A549 (cell line): ENCODE measurements at regions not wholly inside any gene's neighbourhood (a gene's known extent, or its start where the extent isn't known, plus 50 kb on each side); places are given as distances from the start of the nearest gene placed in this dataset.
A peak's percentile ranks its signal among the peaks of the same experiment; 100 is the strongest.

ENCODE experiments used
- ATAC-seq, 2 experiments: fragments of 200-7000 bp in 1 of 2; fragments of >200 bp in 1 of 2; cut with Nextera tagmentation in 1 of 2; cut with Tn5 transposase in 1 of 2; 3 replicates each; pipeline versions ENCODE4 v1.8.0 to v1.9.1; 2018 to 2020; ENCODE audit warnings: mild to moderate bottlenecking in 1 of 2, moderate library complexity in 1 of 2
- CTCF ChIA-PET: fragments of 300-600 bp; sonication (Branson Sonifier 250); formaldehyde crosslinking; extraction: SDS; loops from one replicate; lab custom pipeline; 2021; ENCODE audit warnings: antibody characterized with exemption, inconsistent platforms; lab: Yijun Ruan, JAX
- POLR2A ChIA-PET: fragments of 350-600 bp; formaldehyde crosslinking; extraction: SDS; loops from one replicate; lab custom pipeline; 2021; ENCODE audit warnings: antibody characterized with exemption, inconsistent platforms; lab: Yijun Ruan, JAX
- DNase-seq, 2 experiments: peaks; one replicate each; pipeline versions ENCODE4 v3.0.0 to v3.0.0-alpha.2; 2011 to 2016; ENCODE audit warnings: low read depth in 1 of 2, low spot score in 1 of 2
- FAIRE-seq: peaks from 2 replicates; lab custom pipeline; 2011; peaks lifted over from hg19 to GRCh38; lab: Jason Lieb, UNC
- H3K27ac ChIP-seq, 2 experiments: fragments of >200 bp; sonication (Bioruptor Twin); formaldehyde crosslinking; 3 replicates each; pipeline ENCODE4 v1.5.1; 2016 to 2017
- H3K4me1 ChIP-seq: fragments of >200 bp; sonication (Bioruptor Twin); formaldehyde crosslinking; 3 replicates; pipeline ENCODE4 v1.6.1; 2016
- H3K4me2 ChIP-seq: fragments of >200 bp; sonication (Bioruptor Twin); formaldehyde crosslinking; 3 replicates; pipeline ENCODE4 v1.6.1; 2016
- H3K4me3 ChIP-seq: fragments of >200 bp; sonication (Bioruptor Twin); formaldehyde crosslinking; 3 replicates; pipeline ENCODE4 v1.5.1; 2016
- H3K9me3 ChIP-seq: fragments of >200 bp; sonication (Bioruptor Twin); formaldehyde crosslinking; 3 replicates; pipeline ENCODE4 v1.6.1; 2016
- ATOH8 ChIP-seq: fragments of 250-450 bp; sonication (Bioruptor Pico); IDR thresholded peaks from 2 replicates; pipeline ENCODE4 v1.5.0; 2020; ENCODE audit warnings: low read depth, mild to moderate bottlenecking, moderate library complexity
- BHLHE40 ChIP-seq: IDR thresholded peaks from 2 replicates; pipeline ENCODE4 v1.6.1; 2012; ENCODE audit warnings: low read depth, low read length, inconsistent platforms
- CBX8 ChIP-seq: fragments of 200-600 bp; sonication (generic); IDR thresholded peaks from 2 replicates; pipeline ENCODE4 v1.6.1; 2016
- CEBPB ChIP-seq, 2 experiments: fragments of >200 bp in 1 of 2; sonication (Bioruptor Twin) in 1 of 2; formaldehyde crosslinking in 1 of 2; IDR thresholded peaks; 2 replicates each; pipeline ENCODE4 v1.6.1; 2012 to 2016
- CHD2 ChIP-seq: fragments of 150-350 bp; IDR thresholded peaks from 2 replicates; pipeline ENCODE4 v1.6.1; 2014; ENCODE audit warnings: low read length; ENCODE audit not compliant: partially characterized antibody
- EHMT2 ChIP-seq: fragments of 200-600 bp; sonication (generic); IDR thresholded peaks from 2 replicates; pipeline ENCODE4 v1.6.1; 2016; ENCODE audit warnings: antibody characterized with exemption, low read depth, mild to moderate bottlenecking, moderate library complexity
- FOSL2 ChIP-seq, 2 experiments: fragments of 450-650 bp in 1 of 2; fragments of >200 bp in 1 of 2; sonication (Bioruptor Twin) in 1 of 2; formaldehyde crosslinking; IDR thresholded peaks; 2 replicates each; pipeline versions ENCODE4 v1.5.0 to v1.6.1; 2016 to 2020; ENCODE audit warnings: mild to moderate bottlenecking in 1 of 2, moderate library complexity in 1 of 2
- HEYL ChIP-seq: fragments of 250-450 bp; sonication (Bioruptor Pico); IDR thresholded peaks from 2 replicates; pipeline ENCODE4 v1.8.0; 2021; ENCODE audit warnings: mild to moderate bottlenecking, moderate library complexity
- HOXA7 ChIP-seq: fragments of 250-450 bp; sonication (Bioruptor Pico); IDR thresholded peaks from 2 replicates; pipeline ENCODE4 v1.5.0; 2020; ENCODE audit warnings: mild to moderate bottlenecking, moderate library complexity
- MAFK ChIP-seq: fragments of 450-650 bp; IDR thresholded peaks from 2 replicates; pipeline ENCODE4 v1.6.1; 2014; ENCODE audit not compliant: partially characterized antibody
- MYC ChIP-seq: IDR thresholded peaks from 2 replicates; pipeline ENCODE4 v1.6.1; 2012; ENCODE audit warnings: mild to moderate bottlenecking, inconsistent platforms, low read length, improper control_type of control experiment, borderline replicate concordance
- POLR2A ChIP-seq: IDR thresholded peaks from 2 replicates; pipeline ENCODE4 v1.6.1; 2012; ENCODE audit warnings: mild to moderate bottlenecking, low read length
- POLR2AphosphoS2 ChIP-seq: conservative IDR thresholded peaks from 2 replicates; pipeline ENCODE4 v1.6.1; 2012; ENCODE audit warnings: low read length, improper control_type of control experiment, inconsistent platforms
- RCOR1 ChIP-seq: fragments of 150-350 bp; IDR thresholded peaks from 2 replicates; pipeline ENCODE4 v1.6.1; 2014; ENCODE audit warnings: antibody characterized with exemption, low read length, low read depth
- RFX5 ChIP-seq: fragments of 450-650 bp; IDR thresholded peaks from 2 replicates; pipeline ENCODE4 v1.7.1; 2014; ENCODE audit warnings: antibody characterized with exemption, mild to moderate bottlenecking, moderate library complexity
- TP53 ChIP-seq: fragments of 250-450 bp; sonication (Bioruptor Pico); IDR thresholded peaks from 2 replicates; pipeline ENCODE4 v1.5.0; 2021; ENCODE audit warnings: mild to moderate bottlenecking, moderate library complexity
- ZFP36 ChIP-seq: fragments of 450-650 bp; IDR thresholded peaks from 2 replicates; pipeline ENCODE4 v1.6.1; 2014; ENCODE audit warnings: borderline replicate concordance; ENCODE audit not compliant: partially characterized antibody
- WGBS: methylation state at CpG from one replicate; pipeline ENCODE4 v1.1.6; 2017; ENCODE audit errors: missing lambda C conversion rate; 5-methylcytosine and 5-hydroxymethylcytosine counted together
- TF ChIP-seq, protein P1 (sequence below): fragments of 150-350 bp; IDR thresholded peaks from 2 replicates; pipeline ENCODE4 v1.6.1; 2014; ENCODE audit warnings: low read depth, mild to moderate bottlenecking, low read length

DNA sequence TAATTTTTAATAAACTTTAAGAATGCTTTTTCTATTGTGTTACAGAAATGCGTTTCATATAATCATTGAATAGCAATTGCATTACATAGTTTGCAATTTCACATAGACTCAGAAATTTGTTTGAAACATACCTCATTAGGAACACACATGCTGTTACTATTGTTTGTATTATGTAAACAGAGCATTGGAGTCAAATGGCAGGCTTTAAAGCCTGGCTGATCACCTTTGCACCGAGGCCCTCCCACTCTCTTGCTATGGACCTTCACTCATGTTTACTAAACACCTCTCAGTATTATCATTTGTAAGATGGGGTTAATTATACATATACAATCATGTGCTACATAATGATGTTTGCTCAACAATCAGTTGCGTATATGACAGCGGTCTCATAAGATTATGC lies 203.6 kb upstream of the NPSR1 start:
- FAIRE-seq, result no peak

GRCh38 chr7:34457329-34457728 lies 200.7 kb upstream of the NPSR1 start:
- H3K4me3 ChIP-seq, result no peak overlapping the region
- no peak for TF ChIP-seq MAFK
- no peak for TF ChIP-seq BHLHE40
- TF ChIP-seq CEBPB (IDR thresholded peaks at IDR 0.05), result no peak
- TF ChIP-seq, all 56 proteins: peak for 0
- Histone ChIP-seq H3K9me3 (peaks cover 3% of the 10 kb centered on the region; the same call in 2 of the 3 replicates), H3K4me1 (peaks cover 16% of the 10 kb centered on the region), H3K27ac (peak overlapping the region in 1 of 2 experiments; percentile 3; a peak in 1 of 6 replicates), H3K4me2 (no peak overlapping the region)
- CTCF ChIA-PET, result no interaction called here
- ATAC-seq, result no peak
- no peak for FAIRE-seq
- DNase-seq, result no peak
- POLR2A ChIA-PET, result no interaction called here
- 50% methylated on average over 6 of the region's 7 CpGs for WGBS

More for the DNA sequence above, 203.6 kb upstream of the NPSR1 start:
- TF ChIP-seq TP53 (CRISPR knock-in tag), result no peak
- Histone ChIP-seq H3K4me1 (peaks cover 27% of the 10 kb centered on the region), H3K27ac (0 out of 6 replicates have a peak overlapping the region, but pooled peaks of 1 of the 2 experiments have one; percentile 38), H3K4me2 (no peak overlapping the region), H3K9me3 (peaks cover 3% of the 10 kb centered on the region; the same call in 1 of the 3 replicates), H3K4me3 (no peak overlapping the region)
- WGBS, result 85% methylated on average over 4 of the region's 4 CpGs
- DNase-seq (no peak), ATAC-seq (no peak)
- CTCF ChIA-PET, result interaction anchor here (1.0 kb wide), 1 partner anchor 21 kb away, joined by 3 read pairs; no protein-coding TSS in a partner anchor
- POLR2A ChIA-PET, result no interaction called here

GRCh38 chr7:34463830-34464229 lies 194.2 kb upstream of the NPSR1 start:
- Histone ChIP-seq H3K27ac (no peak overlapping the region), H3K4me3 (no peak overlapping the region), H3K4me2 (no peak overlapping the region), H3K4me1 (no peaks in the 10 kb centered on the region), H3K9me3 (no peaks in the 10 kb centered on the region; the same call in 2 of the 3 replicates)
- POLR2A ChIA-PET, result no interaction called here
- TF ChIP-seq FOSL2 (IDR thresholded peaks at IDR 0.05) (no peak), FOSL2 (CRISPR knock-in tag; IDR thresholded peaks at IDR 0.05) (peak; percentile 40; the same call in 1 of the 2 replicates), HEYL (CRISPR knock-in tag) (no peak)
- ATAC-seq, result no peak
- DNase-seq, result peak in 1 of 2 experiments; percentile 7
- CTCF ChIA-PET, result interaction anchor here (0.6 kb wide), 1 partner anchor 50 kb away, joined by 3 read pairs; no protein-coding TSS in a partner anchor
- WGBS, result 19% methylated on average over 1 of the region's 1 CpG
- no peak for FAIRE-seq

- Histone ChIP-seq H3K9me3 (peaks cover 10% of the 10 kb centered on the region; the same call in 1 of the 3 replicates), H3K4me1 (no peaks in the 10 kb centered on the region), H3K4me2 (no peak overlapping the region), H3K27ac (no peak overlapping the region), H3K4me3 (no peak overlapping the region)
- POLR2A ChIA-PET, result no interaction called here
- TF ChIP-seq ATOH8 (CRISPR knock-in tag), result no peak
- TF ChIP-seq RCOR1, result no peak
- no peak for TF ChIP-seq POLR2AphosphoS2
- TF ChIP-seq POLR2A, result no peak
- no peak for TF ChIP-seq CBX8
- TF ChIP-seq ZFP36, result no peak
- TF ChIP-seq RFX5, result no peak
- TF ChIP-seq TP53 (CRISPR knock-in tag), result no peak
- TF ChIP-seq EHMT2, result no peak
- TF ChIP-seq CHD2, result no peak
- TF ChIP-seq MYC, result no peak
- no peak for TF ChIP-seq HOXA7
- TF ChIP-seq, protein P1, sequence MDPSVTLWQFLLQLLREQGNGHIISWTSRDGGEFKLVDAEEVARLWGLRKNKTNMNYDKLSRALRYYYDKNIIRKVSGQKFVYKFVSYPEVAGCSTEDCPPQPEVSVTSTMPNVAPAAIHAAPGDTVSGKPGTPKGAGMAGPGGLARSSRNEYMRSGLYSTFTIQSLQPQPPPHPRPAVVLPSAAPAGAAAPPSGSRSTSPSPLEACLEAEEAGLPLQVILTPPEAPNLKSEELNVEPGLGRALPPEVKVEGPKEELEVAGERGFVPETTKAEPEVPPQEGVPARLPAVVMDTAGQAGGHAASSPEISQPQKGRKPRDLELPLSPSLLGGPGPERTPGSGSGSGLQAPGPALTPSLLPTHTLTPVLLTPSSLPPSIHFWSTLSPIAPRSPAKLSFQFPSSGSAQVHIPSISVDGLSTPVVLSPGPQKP, result no peak
- FAIRE-seq (no peak), ATAC-seq (no peak), DNase-seq (no peak)
- CTCF ChIA-PET, result no interaction called here
Observed at GRCh38 chr7:34471844-34472243, 186.2 kb upstream of the NPSR1 start.
